Left ventricle myocardium superior (tissue), 1 donor: ENCODE measurements at regions not wholly inside any gene's neighbourhood (a gene's known extent, or its start where the extent isn't known, plus 50 kb on each side); places are given as distances from the start of the nearest gene placed in this dataset.
"Not testable (repeated sequence)": the region's sequence is repeated elsewhere in the genome, so short reads cannot be mapped to it uniquely, and the experiment has no call there.

Experiments
- ATAC-seq: fragments of 200-7000 bp; cut with Tn5 transposase; one replicate; pipeline ENCODE4 v1.9.1; 2020; ENCODE audit warnings: mild to moderate bottlenecking, moderate library complexity
- DNase-seq: peaks from one replicate; pipeline ENCODE4 v3.0.0-alpha.2; 2020
- intact Hi-C: fragments of 100-400 bp; cut with micrococcal nuclease; formaldehyde crosslinking; loops from one replicate; pipeline ENCODE4 v1.11.0; 2022
- donor health status: DM: no; HTN: yes; CAD: no; lungs with severe emphysema.

DNA sequence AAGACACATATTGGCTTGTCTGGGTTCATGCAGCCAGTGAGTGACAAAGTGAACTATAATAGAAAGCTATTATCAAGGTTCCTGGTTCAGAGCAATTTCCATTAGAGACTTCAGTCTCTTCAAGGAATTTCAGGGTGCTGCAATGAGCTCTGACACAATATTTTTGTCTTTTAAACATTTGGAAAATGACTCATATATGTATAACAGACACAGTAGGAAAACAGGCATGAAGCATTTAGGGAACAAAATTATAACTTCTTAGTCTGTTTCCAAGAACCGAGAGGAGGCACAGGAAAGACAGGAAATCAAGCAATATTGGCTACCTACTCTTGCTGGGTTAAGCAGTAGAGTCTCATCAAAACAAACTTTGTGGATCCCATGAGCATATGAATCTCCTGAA is 170.4 kb downstream of the PTPRC start:
- intact Hi-C loops, result no loop called here
- DNase-seq, result no peak
- no peak for ATAC-seq

DNA sequence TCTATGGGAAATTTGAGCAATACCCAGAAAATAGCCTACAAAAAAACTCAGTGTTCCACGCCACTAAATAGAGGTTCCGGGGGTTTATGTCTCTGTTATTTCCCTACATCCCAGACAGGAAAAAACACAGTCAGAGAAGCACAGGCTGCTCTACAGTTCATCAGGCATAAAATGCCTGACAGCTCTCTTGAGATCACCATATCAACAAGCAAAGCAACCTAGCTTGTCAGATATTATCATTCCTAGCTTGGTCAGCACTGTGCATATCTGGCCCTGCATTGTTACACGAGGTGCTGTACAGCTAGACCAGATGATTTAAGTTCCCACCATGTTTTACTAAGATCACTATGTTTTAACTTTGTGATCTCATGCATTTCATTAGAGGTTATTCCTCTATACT is 172.6 kb downstream of the PTPRC start:
- DNase-seq (no peak), ATAC-seq (no peak)
- intact Hi-C loops, result no loop called here

DNA sequence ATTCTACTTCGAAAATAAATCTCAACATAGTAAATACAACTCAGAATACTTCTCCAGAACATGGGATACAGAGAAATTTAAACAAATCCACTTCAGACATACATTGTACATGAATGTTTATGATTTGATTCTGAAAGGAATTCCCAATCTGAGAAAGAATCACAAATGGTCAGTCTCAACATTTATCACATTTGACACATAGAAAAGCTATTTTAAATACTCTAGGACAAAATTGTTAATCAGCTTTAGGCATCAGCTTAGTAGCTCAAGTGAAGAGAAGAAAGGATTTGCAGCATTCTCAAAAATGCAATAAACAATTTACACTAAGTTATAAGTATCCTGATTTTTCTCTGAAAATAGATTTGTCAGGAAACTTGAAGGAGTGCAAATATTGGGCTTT is 184.8 kb downstream of the PTPRC start:
- DNase-seq (no peak), ATAC-seq (no peak)
- intact Hi-C loops, result no loop called here

DNA sequence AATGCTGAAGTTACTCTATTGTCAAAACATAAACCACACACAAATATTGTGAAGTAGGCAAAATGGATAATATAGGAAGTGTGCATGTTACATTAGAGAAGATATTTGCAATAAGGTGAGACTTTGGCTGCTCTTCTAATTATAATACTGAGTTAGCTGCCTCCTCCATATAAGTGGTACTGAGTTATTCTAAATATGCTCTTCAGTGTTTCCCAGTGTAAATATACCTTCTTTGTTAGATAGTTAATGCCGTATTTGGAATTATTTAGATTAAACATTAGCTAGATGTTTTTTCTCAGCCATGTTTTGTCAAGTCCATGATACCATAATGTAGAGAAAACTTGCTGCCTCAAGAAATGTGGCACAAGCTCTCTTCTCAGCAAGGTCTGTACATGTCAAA is 186.4 kb downstream of the PTPRC start:
- ATAC-seq (no peak), DNase-seq (no peak)
- intact Hi-C loops, result no loop called here

DNA sequence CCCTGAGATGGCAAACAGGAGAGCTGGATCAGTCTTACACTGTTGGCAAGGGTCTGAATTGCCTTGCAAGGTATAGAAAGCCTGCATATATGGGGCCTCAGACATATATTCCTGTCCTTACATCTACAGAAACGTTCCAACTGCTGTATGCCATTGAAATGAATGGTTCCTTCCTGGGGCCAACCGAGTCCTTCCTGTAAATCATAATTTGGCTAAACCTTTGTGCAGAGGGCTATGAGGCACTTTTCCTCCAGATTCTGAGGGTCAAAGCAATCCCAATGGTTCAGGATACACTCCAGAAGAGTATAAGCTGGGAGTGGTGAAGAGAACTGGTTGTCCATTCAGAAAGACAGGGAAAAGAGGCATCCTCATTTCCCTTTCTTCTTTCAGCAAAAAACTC is 190.5 kb downstream of the PTPRC start:
- ATAC-seq (no peak), DNase-seq (no peak)
- intact Hi-C loops, result no loop called here

DNA sequence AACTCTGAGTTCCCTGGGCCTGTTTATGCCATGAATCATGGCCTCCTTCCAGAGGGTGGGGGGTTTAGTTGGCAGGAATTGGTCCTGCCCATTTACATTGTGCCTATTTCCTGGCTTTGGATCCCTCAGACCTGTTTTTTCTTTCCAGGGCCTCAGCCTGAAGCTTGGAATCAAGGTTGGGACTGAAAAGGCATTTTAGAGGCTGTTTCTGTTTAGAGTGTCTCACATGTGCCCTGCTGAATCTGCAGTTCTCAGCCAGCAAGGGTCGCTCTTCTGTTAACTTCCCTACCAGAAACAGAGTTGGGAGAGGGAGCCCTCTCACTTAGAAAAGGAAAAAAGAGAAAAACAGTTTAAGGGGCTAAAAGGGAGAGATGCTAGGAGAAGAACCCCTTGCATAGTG is 191.1 kb downstream of the PTPRC start:
- DNase-seq (no peak), ATAC-seq (no peak)
- intact Hi-C loops, result no loop called here

DNA sequence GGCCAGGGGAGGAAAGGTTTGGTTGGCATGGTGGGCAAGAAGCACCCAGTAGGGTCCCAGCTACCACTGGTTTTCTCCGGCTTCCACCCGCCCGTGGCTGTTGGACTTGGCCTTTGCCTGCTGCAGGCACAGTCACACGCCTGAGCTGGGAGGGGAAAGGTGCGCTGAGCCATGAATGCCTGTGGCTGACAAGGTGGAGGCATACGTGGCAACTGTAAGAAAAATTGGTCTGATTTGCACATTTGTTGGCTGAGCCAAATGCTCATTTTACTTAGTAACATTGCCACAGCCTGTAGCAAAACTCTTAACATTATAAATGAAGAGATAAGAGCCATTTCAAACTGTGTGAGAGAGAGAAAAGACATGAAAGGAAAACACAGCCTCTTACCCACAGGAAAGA is 191.6 kb downstream of the PTPRC start:
- intact Hi-C loops, result no loop called here
- ATAC-seq, result no peak

DNA sequence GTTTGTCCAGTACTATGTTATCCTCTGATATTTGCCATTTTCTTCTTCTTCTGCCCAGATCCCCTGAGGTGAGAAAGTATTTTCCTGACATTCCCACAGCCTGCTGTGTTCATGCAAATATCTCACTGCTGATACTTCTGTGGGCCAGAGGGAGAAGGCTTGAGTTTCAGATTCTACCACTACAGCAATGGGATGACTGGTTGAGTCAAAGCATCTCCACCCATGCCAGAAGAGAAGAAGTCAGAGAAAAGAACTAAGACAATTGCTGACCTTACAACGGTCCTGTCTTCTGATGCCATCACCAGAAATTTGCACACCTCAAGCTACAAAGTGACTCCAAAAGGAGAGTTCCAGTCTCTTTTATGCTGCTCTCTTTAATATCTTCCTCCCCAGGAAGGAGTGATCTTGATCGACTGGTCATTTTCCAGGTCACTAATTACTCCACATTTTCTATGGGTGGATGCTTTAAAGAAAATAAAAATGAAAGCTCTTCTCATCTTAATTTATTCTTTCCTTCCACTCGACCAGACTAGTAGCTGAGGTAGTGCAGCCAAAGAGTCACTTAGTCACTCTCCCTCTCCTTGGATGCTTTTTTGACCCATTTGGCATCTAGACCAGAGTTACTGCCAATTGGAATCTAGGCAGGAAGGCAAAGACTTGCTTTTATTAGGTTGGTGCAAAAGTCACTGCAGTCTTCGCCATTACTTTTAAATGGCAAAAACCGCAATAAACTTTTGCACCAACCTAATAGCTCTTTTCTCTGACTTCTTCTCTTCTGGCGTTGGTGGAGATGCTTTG is 195.1 kb downstream of the PTPRC start:
- no peak for DNase-seq
- ATAC-seq, result no peak
- intact Hi-C loops, result no loop called here

More for the DNA sequence above, 191.6 kb downstream of the PTPRC start:
- DNase-seq, result no peak

DNA sequence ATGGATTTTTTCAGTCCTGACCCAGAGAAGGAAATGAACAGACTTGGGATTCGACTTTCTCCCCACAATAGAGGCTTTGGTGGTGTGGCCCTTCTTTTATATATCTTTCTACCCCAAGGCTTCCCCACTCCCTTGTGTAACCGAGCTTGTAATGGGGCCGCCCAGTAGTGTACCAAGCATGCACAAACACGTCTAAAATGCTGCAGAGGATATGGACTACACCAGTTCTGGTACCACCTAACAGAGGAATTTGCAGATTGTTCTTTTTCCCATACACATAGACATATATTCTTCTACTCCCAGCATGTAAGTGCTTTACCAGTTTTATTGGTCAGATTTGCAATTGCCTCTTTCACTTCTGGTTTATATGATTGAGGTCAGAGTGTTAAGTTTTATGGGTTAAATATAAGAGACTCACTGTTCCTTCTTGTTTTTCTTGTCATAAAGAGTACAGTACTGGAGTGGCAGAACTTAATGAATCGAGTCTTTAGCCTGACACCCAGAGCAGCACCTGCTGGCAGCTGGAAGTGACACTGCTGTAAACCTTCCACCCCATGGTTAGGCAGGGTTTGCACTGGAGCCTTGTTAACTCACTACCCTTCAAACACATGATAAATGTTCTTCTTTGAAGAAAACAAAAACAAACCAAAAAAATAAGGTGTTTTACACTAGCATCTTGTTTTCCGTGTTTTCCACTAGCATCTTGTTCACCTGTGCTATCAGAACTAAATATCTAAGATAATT is 198.6 kb downstream of the PTPRC start:
- ATAC-seq (no peak), DNase-seq (no peak)
- intact Hi-C loops, result no loop called here

DNA sequence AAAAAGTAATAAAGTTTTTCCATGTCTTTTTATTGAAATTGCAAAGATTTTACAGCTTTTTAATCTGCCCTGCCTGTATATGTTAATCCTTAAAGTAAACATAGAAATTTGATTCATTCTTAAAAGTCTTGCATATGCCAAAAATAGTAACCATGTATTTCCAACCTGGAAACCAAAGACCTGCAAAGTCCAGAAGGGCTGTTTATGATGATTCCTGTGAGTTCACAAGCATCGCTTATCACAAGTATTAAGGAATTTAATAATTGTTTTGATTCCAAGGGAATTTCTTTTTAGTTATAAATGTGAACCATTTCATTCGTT is 199.1 kb downstream of the PTPRC start:
- intact Hi-C loops, result no loop called here
- ATAC-seq (no peak), DNase-seq (no peak)

DNA sequence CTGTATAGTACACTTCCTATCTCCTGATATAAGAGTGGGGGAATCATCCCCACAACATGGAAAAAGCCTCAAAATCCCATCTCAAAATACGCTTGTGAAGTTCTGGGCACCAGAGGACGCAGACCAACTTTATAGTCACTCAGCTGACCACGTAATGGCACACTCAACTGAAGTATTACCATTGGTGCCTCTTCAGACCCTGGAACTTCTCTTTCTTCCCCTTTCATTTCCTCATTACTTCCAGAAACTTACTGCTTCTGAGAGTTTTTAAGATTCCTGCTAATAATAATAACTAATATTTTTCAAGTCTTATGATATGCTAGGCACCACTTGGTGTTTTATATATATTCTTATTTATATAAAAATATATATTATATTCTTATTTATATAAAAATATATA is 202.6 kb downstream of the PTPRC start:
- DNase-seq, result no peak
- no peak for ATAC-seq
- intact Hi-C loops, result no loop called here

DNA sequence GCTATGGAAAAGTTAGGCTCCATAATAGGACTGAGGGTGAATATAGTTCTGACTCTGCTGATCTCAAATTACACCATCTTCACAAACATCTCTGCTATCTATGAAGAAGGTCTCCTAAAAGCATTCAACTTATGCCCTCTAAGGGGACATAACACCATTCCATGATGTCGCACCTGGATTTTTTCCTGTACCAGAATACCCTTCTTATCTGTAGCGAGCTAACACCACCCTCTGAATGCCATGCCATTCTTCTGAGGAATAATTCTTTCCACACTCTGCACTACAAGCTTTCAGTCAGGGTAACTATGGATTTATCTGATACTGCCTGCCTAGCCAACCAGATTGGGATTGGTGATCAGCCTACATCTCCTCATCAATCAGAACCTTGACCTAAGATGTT is 203.8 kb downstream of the PTPRC start:
- intact Hi-C loops, result no loop called here
- DNase-seq (no peak), ATAC-seq (no peak)

DNA sequence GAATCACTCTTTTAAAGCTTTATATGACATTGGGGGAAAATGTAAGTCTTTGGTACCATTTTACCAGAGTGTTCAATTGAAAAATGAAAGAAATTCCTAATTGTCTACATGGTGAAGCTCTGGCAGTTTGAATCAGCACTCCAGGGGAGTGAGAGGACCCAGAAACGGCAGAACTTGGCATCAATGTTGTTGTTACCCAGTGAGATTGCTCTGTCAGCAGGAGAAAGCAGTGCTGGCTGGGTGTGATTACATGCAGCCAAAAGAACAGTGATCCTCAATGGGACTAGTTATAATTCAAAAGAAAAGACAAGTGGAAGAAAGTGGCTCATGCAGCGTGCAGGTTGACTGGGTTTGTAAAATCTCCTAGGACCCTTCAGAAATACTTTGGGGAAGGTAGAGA is 206.4 kb downstream of the PTPRC start:
- DNase-seq, result no peak
- ATAC-seq, result no peak
- intact Hi-C loops, result no loop called here

DNA sequence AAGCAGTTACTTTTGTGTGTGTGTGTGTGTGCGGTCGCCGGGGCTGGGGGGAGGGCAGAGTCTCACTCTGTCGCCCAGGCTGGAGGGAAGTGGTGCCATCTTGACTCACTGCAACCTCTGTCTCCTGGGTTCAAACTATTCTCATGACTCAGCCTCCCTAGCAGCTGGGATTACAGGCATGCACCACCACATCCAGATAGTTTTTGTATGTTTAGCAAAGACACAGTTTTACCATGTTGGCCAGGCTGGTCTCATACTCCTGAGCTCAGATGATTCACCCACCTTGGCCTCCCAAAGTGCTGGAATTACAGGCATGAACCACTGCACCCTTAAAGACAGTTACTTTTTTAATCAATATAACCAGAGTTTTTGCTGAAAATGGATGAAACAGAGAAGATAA is 207.0 kb downstream of the PTPRC start:
- DNase-seq (no peak), ATAC-seq (no peak)
- intact Hi-C loops, result no loop called here

DNA sequence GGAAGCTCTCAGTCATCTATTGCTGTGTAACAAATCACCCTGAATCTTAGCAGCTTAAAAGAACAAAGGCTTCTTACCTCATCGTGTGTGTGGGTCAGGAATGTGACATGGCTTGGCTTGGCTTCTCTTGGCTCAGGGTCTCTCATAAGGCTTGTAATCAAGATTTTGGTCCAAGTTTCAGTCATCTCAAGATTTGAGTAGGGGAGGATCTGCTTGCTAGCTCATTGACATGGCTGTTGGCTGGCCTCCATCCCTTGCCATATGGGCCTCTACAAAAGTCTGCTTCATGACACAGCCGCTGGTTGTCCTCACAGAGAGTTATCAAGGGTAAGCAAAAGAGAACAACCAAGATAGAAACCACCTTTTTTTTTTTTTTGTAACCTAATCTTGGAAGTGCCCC is 207.7 kb downstream of the PTPRC start:
- ATAC-seq, result no peak
- no peak for DNase-seq
- intact Hi-C loops, result no loop called here

DNA sequence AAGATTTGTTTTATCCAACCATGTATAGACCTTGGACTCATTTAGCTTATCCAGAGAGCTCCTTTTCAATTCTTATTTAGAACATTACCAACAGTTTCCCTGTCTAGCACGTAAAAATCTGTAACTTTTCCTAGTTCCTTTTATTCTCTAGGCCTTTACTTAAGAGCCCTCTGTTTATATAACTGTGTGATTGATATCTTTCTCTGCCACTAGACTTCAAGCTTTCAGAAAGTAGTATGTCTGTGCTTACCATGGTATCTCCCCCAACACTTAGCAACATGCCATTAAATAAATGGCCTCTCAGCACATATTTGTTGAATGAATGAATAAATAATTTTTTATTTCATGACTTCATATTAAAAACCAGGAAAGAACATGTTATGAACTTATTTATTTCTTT is 209.4 kb downstream of the PTPRC start:
- DNase-seq, result no peak
- intact Hi-C loops, result no loop called here
- no peak for ATAC-seq

DNA sequence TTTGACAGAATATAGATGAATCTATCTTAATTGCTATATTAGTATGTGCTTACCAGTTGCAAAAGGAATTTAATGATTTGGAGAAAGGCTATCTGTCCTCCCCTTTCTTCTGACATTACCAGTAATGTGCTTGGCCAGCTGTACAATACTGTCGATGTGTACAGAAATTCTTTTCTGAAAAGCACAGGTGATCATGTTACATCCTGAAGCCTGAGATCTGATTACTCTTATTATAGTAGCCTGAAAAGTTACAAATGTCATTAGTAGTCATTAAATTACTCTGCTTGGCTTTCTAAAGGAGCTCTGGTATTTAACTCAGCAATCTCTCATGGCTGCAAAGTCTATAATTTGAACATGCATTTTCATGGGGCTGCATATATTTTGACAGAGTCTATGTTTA is 209.8 kb downstream of the PTPRC start:
- intact Hi-C loops, result no loop called here
- ATAC-seq (no peak), DNase-seq (no peak)

DNA sequence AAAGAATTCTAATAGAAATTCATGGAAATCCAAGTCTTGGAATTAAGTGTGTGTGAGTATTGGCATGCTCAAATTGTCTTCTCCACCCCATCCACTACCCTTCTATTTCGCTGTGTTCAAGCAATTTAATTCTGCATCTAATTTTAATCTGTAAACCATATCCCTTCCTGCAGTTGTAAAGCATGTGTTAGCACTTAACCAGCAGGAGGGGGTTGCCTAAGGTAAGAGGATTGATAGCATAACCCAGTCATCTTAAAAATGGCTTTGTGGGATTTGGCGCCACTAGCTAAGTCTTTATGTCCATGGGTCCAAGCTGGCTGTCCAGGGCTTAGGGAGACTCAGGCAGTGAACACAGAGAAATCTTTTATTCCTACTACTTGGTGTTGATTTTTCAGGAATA is 210.3 kb downstream of the PTPRC start:
- DNase-seq (no peak), ATAC-seq (no peak)
- intact Hi-C loops, result no loop called here

DNA sequence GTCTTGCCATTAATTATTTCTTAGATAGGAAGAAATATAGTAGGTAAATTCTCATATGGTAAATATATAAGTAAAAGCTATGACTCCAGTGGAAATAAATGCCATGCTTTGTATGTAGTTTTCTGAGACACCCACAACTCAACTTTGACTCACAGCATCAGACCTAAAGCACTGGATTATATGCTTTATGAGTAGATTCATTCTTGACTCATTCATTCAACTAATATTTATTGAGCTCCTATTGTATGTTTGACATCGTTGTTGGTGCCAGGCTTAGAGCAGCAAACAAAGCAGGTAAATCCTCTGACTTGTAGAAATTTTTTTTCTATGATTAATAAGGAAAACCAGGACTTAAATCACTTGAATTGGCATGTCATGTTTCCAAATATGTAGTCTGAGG is 211.4 kb downstream of the PTPRC start:
- DNase-seq (no peak), ATAC-seq (no peak)
- intact Hi-C loops, result no loop called here

DNA sequence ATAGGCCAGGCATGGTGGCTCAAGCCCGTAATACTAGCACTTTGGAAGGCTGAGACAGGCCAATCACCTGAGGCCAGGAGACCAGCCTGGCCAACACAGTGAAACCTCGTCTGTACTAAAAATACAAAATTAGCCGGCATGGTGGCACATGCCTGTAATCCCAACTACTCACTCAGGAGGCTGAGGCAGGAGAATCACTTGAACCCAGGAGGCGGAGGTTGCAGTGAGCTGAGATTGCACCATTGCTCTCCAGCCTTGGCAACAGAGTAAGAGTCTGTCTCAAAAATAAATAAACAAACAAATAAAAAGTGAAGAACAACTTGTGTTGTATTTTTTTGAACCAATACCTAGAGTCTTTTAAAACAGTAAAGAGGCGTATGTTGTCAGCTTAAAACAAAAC is 212.1 kb downstream of the PTPRC start:
- intact Hi-C loops, ATAC-seq, DNase-seq: not testable (repeated sequence)

DNA sequence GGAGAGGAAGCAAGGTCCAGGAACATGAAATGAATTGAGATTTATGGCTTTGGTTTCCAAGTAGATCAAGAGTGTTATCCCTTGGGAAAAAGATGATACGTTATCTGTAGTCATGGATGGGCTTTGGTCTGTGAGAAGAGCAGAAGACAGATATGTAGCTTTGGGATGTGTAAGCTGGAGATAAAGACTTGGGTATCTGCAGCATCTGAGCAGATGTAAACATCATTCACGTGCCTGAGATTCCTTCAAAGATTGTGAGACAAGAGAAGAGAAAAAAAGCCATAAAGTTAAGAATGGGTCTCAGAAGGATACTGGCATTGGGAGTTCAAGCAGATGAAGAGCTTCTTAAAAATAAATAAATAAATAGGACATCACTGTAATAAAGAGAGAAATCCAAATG is 217.8 kb downstream of the PTPRC start:
- ATAC-seq, result no peak
- DNase-seq, result no peak
- intact Hi-C loops, result no loop called here
